ENCODE measurements at regions not wholly inside any gene's neighbourhood (a gene's known extent, or its start where the extent isn't known, plus 50 kb on each side); places are given as distances from the start of the nearest gene placed in this dataset.

DNA sequence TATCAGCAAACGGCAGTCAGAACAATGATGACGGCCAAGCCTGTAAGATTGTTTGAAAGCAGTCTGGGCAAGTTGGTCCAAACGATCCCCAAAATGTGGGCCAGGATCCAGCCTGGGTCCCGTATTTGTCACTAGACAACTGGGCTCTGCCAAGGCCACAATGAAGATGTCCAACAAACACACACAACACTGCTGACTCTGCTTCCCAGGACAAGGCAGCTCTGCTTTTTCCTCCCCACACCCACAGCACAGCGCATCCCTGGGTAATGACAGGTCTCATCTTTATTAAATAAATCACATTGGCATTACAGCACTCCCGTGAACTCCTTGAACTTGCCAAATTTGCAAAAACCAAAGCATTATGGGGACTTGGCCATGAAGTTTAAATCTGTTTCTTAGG lies 424.1 kb upstream of the ACTBL2 start:
- Mint-ChIP-seq H3K27ac (no peak overlapping the region), H3K27me3 (ENCODE audit: insufficient read depth) (no peaks in the 10 kb centered on the region), H3K4me1 (no peaks in the 10 kb centered on the region), H3K4me3 (no peak overlapping the region), H3K36me3 (ENCODE audit: low read depth) (no peaks in the 10 kb centered on the region), H3K9me3 (no peaks in the 10 kb centered on the region)
- Histone ChIP-seq H3K27ac (ENCODE audit: low read depth, low read length) (no peak overlapping the region), H3K9me3 (ENCODE audit: control insufficient read depth, low read length) (no peaks in the 10 kb centered on the region), H3K4me3 (ENCODE audit: low read length) (no peak overlapping the region), H3K27me3 (ENCODE audit: control insufficient read depth, insufficient read depth, low read length, poor library complexity, severe bottlenecking) (no peaks in the 10 kb centered on the region), H3K9ac (ENCODE audit: extremely low read depth, low read length, poor library complexity, severe bottlenecking) (no peak overlapping the region), H3K36me3 (ENCODE audit: control insufficient read depth, insufficient read depth, low read length) (no peaks in the 10 kb centered on the region), H3K4me1 (ENCODE audit: control insufficient read depth, insufficient read depth, low read length) (no peaks in the 10 kb centered on the region)
- TF ChIP-seq, protein P1, sequence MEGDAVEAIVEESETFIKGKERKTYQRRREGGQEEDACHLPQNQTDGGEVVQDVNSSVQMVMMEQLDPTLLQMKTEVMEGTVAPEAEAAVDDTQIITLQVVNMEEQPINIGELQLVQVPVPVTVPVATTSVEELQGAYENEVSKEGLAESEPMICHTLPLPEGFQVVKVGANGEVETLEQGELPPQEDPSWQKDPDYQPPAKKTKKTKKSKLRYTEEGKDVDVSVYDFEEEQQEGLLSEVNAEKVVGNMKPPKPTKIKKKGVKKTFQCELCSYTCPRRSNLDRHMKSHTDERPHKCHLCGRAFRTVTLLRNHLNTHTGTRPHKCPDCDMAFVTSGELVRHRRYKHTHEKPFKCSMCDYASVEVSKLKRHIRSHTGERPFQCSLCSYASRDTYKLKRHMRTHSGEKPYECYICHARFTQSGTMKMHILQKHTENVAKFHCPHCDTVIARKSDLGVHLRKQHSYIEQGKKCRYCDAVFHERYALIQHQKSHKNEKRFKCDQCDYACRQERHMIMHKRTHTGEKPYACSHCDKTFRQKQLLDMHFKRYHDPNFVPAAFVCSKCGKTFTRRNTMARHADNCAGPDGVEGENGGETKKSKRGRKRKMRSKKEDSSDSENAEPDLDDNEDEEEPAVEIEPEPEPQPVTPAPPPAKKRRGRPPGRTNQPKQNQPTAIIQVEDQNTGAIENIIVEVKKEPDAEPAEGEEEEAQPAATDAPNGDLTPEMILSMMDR (conservative IDR thresholded peaks at IDR 0.05), result no peak
- WGBS, 2 experiments (ENCODE audit: insufficient coverage in 1 of 2, insufficient read length in 1 of 2), result 94 to 97% methylated on average over 4 to 6 of the region's 6 CpGs
- DNase-seq, result no peak

DNA sequence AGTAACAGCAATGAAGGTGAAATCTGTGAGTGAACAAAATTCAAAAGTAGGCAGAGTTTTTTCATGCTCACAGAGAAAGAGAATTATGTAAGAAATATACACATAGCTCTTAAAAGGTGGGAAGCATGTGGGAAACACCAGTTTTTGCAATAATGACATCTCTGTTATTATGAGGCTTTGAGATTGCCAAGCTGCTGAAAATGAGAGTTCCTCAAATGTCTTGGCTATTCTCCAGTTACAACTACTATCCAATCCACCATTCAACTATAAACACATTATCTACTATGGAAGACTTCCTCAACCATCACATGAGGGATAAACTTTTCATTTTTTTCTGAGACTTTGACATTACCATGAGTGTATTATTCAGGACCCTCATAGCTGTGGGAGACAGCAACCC lies 420.8 kb upstream of the ACTBL2 start:
- Mint-ChIP-seq H3K27ac (no peak overlapping the region), H3K9me3 (no peaks in the 10 kb centered on the region), H3K27me3 (ENCODE audit: insufficient read depth) (no peaks in the 10 kb centered on the region), H3K4me1 (no peaks in the 10 kb centered on the region), H3K36me3 (ENCODE audit: low read depth) (no peaks in the 10 kb centered on the region), H3K4me3 (no peak overlapping the region)
- no peak for DNase-seq
- H3K4me1 ChIP-seq (ENCODE audit: control insufficient read depth, insufficient read depth, low read length), result no peaks in the 10 kb centered on the region
- H3K36me3 ChIP-seq (ENCODE audit: control insufficient read depth, insufficient read depth, low read length), result no peaks in the 10 kb centered on the region
- no peak overlapping the region for H3K4me3 ChIP-seq (ENCODE audit: low read length)
- no peak overlapping the region for H3K9ac ChIP-seq (ENCODE audit: extremely low read depth, low read length, poor library complexity, severe bottlenecking)
- no peak overlapping the region for H3K27ac ChIP-seq (ENCODE audit: low read depth, low read length)
- TF ChIP-seq, protein P1 (conservative IDR thresholded peaks at IDR 0.05), result no peak
- no peaks in the 10 kb centered on the region for H3K9me3 ChIP-seq (ENCODE audit: control insufficient read depth, low read length)
- no peaks in the 10 kb centered on the region for H3K27me3 ChIP-seq (ENCODE audit: control insufficient read depth, insufficient read depth, low read length, poor library complexity, severe bottlenecking)

DNA sequence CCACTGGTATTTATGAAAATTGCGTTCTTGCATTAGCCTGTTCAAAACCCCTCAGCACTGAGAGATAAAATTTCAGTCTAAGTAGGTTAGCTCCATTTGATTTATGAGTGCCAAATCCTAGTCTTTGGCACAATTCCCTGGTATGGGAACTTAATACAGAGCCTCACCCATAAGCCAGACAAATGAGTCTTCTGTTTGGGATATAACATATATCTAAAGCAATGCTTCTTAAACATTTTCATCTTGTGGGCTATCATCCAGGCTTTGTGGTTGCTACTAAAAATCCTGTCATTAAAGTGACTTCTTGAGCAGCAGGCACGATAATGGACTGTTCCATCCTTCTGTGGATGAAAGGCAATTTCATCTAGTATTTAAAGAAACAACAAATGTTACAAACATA lies 419.5 kb upstream of the ACTBL2 start:
- no peaks in the 10 kb centered on the region for H3K36me3 ChIP-seq (ENCODE audit: control insufficient read depth, insufficient read depth, low read length)
- no peak overlapping the region for H3K9ac ChIP-seq (ENCODE audit: extremely low read depth, low read length, poor library complexity, severe bottlenecking)
- no peak for DNase-seq
- TF ChIP-seq, protein P1 (conservative IDR thresholded peaks at IDR 0.05), result no peak
- H3K4me3 Mint-ChIP-seq, result no peak overlapping the region
- 91% methylated on average over 2 of the region's 2 CpGs; no CpG with 5 or more reads in 1 of the 2 experiments for WGBS, 2 experiments (ENCODE audit: insufficient coverage in 1 of 2, insufficient read length in 1 of 2)
- no peaks in the 10 kb centered on the region for H3K27me3 ChIP-seq (ENCODE audit: control insufficient read depth, insufficient read depth, low read length, poor library complexity, severe bottlenecking)
- H3K9me3 ChIP-seq (ENCODE audit: control insufficient read depth, low read length), result no peaks in the 10 kb centered on the region
- no peaks in the 10 kb centered on the region for H3K27me3 Mint-ChIP-seq (ENCODE audit: insufficient read depth)
- H3K4me3 ChIP-seq (ENCODE audit: low read length), result no peak overlapping the region
- H3K27ac ChIP-seq (ENCODE audit: low read depth, low read length), result no peak overlapping the region
- H3K27ac Mint-ChIP-seq, result no peak overlapping the region
- no peaks in the 10 kb centered on the region for H3K9me3 Mint-ChIP-seq
- H3K36me3 Mint-ChIP-seq (ENCODE audit: low read depth), result no peaks in the 10 kb centered on the region
- H3K4me1 ChIP-seq (ENCODE audit: control insufficient read depth, insufficient read depth, low read length), result no peaks in the 10 kb centered on the region
- H3K4me1 Mint-ChIP-seq, result no peaks in the 10 kb centered on the region

All from endodermal cell (in vitro differentiated cells).